ENCODE measurements at regions not wholly inside any gene's neighbourhood (a gene's known extent, or its start where the extent isn't known, plus 50 kb on each side); places are given as distances from the start of the nearest gene placed in this dataset.
A peak's percentile ranks its signal among the peaks of the same experiment; 100 is the strongest.

- no peak for DNase-seq
- TF ChIP-seq CTCF (IDR thresholded peaks at IDR 0.05): no peak
- intact Hi-C loops (cut with micrococcal nuclease): no loop called here
- H3K9ac ChIP-seq (ENCODE audit: insufficient read depth, low read length, poor library complexity, severe bottlenecking): no peak overlapping the region
- Mint-ChIP-seq H3K36me3 (peaks cover 0 to 1% of the 10 kb centered on the region in 2 donors), H3K9me3 (peaks cover 0 to 2% (median 0%) of the 10 kb centered on the region in 7 donors), H3K27ac (no peak overlapping the region), H3K27me3 (ENCODE audit: low read depth in 3 of 3) (peaks cover 2 to 7% (median 4%) of the 10 kb centered on the region in 3 donors), H3K4me1 (peaks cover 42% of the 10 kb centered on the region), H3K4me3 (no peak overlapping the region)
- H3K27me3 ChIP-seq (ENCODE audit: control insufficient read depth in 2 of 2, insufficient read depth in 2 of 2, low read length in 2 of 2): no peaks in the 10 kb centered on the region
- no peaks in the 10 kb centered on the region for H3K79me2 ChIP-seq (ENCODE audit: insufficient read depth, low read length)
- no peaks in the 10 kb centered on the region for H4K20me1 ChIP-seq (ENCODE audit: insufficient read depth, low read length)
- no peak overlapping the region for H3K27ac ChIP-seq (ENCODE audit: low read depth in 1 of 2, low read length in 2 of 2)
- H2AFZ ChIP-seq (ENCODE audit: insufficient read depth, low read depth, low read length, poor library complexity, severe bottlenecking): no peak overlapping the region
- H3K4me3 ChIP-seq (replicated peaks in 1 of 3; ENCODE audit: low read depth in 2 of 3, low read length in 3 of 3): no peak overlapping the region
- peaks cover 13 to 15% of the 10 kb centered on the region in 2 donors for H3K4me1 ChIP-seq (ENCODE audit: control insufficient read depth in 1 of 2, insufficient read depth in 2 of 2, low read length in 2 of 2)
- no peaks in the 10 kb centered on the region for H3K9me3 ChIP-seq (replicated peaks in 1 of 2; ENCODE audit: control insufficient read depth in 1 of 2, insufficient read depth in 1 of 2, low read length in 2 of 2)
- H3K36me3 ChIP-seq (replicated peaks in 1 of 2; ENCODE audit: control insufficient read depth in 1 of 2, insufficient read depth in 2 of 2, low read length in 2 of 2): no peaks in the 10 kb centered on the region
- no peak overlapping the region for H3K4me2 ChIP-seq (replicated peaks; ENCODE audit: extremely low read depth, low read length, poor library complexity, severe bottlenecking)
Observed at GRCh38 chr7:41811941-41812340, 109.1 kb upstream of the INHBA start.

- no peak overlapping the region for H2AFZ ChIP-seq (ENCODE audit: insufficient read depth, low read depth, low read length, poor library complexity, severe bottlenecking)
Observed at GRCh38 chr7:41809940-41810576, 107.2 kb upstream of the INHBA start.

More at GRCh38 chr7:41809940-41810576, 107.2 kb upstream of the INHBA start:
- no peak for TF ChIP-seq CTCF (IDR thresholded peaks at IDR 0.05)
- peak in 2 of 3 donors; percentile 27 to 41 for DNase-seq
- Histone ChIP-seq H4K20me1 (ENCODE audit: insufficient read depth, low read length) (no peaks in the 10 kb centered on the region), H3K27ac (ENCODE audit: low read depth in 1 of 2, low read length in 2 of 2) (no peak overlapping the region), H3K79me2 (ENCODE audit: insufficient read depth, low read length) (no peaks in the 10 kb centered on the region), H3K4me1 (ENCODE audit: control insufficient read depth in 1 of 2, insufficient read depth in 2 of 2, low read length in 2 of 2) (peaks cover 10 to 11% of the 10 kb centered on the region in 2 donors), H3K4me3 (replicated peaks in 1 of 3; ENCODE audit: low read depth in 2 of 3, low read length in 3 of 3) (no peak overlapping the region), H3K9ac (ENCODE audit: insufficient read depth, low read length, poor library complexity, severe bottlenecking) (no peak overlapping the region), H3K9me3 (replicated peaks in 1 of 2; ENCODE audit: control insufficient read depth in 1 of 2, insufficient read depth in 1 of 2, low read length in 2 of 2) (no peaks in the 10 kb centered on the region), H3K27me3 (ENCODE audit: control insufficient read depth in 2 of 2, insufficient read depth in 2 of 2, low read length in 2 of 2) (no peaks in the 10 kb centered on the region), H3K4me2 (replicated peaks; ENCODE audit: extremely low read depth, low read length, poor library complexity, severe bottlenecking) (no peak overlapping the region), H3K36me3 (replicated peaks in 1 of 2; ENCODE audit: control insufficient read depth in 1 of 2, insufficient read depth in 2 of 2, low read length in 2 of 2) (no peaks in the 10 kb centered on the region)
- Mint-ChIP-seq H3K27ac (peak overlapping the region; percentile 6 to 56 (median 50)), H3K4me1 (peaks cover 30% of the 10 kb centered on the region), H3K4me3 (peak overlapping the region in 1 of 2 donors; percentile 77), H3K9me3 (peaks cover 0 to 3% (median 0%) of the 10 kb centered on the region in 7 donors), H3K27me3 (ENCODE audit: low read depth in 3 of 3) (peaks cover 2 to 7% (median 3%) of the 10 kb centered on the region in 3 donors), H3K36me3 (peaks cover 0 to under 1% of the 10 kb centered on the region in 2 donors)
- 63% methylated on average over 11 of the region's 13 CpGs for WGBS (ENCODE audit: insufficient coverage)
- intact Hi-C loops (cut with micrococcal nuclease): no loop called here

All from CD14-positive monocyte (primary cell).